SK-N-SH (cell line): ENCODE measurements at regions not wholly inside any gene's neighbourhood (a gene's known extent, or its start where the extent isn't known, plus 50 kb on each side); places are given as distances from the start of the nearest gene placed in this dataset.
"Not testable (repeated sequence)": the region's sequence is repeated elsewhere in the genome, so short reads cannot be mapped to it uniquely, and the experiment has no call there.

Experiments
- CTCF ChIP-seq: fragments of 200-600 bp; sonication (generic); IDR thresholded peaks from 2 replicates; pipeline ENCODE4 v1.6.1; 2017; ENCODE audit warnings: antibody characterized with exemption, mild to moderate bottlenecking, moderate library complexity
- EP300 ChIP-seq, 2 experiments: IDR thresholded peaks; 2 replicates each; pipeline versions ENCODE4 v1.4.0 to v1.6.1; 2012; ENCODE audit warnings: borderline replicate concordance in 1 of 2, low read depth in 1 of 2, low read length in 1 of 2
- EZH2phosphoT487 ChIP-seq: fragments of 200-600 bp; sonication (generic); IDR thresholded peaks from 2 replicates; pipeline ENCODE4 v1.6.1; 2017; ENCODE audit warnings: low read depth, mixed run types, mild to moderate bottlenecking, antibody characterized with exemption, moderate library complexity, borderline replicate concordance
- FOXM1 ChIP-seq: IDR thresholded peaks from 2 replicates; pipeline ENCODE4 v1.4.0; 2012; ENCODE audit warnings: low read depth, mild to moderate bottlenecking
- MXI1 ChIP-seq: IDR thresholded peaks from 2 replicates; pipeline ENCODE4 v1.6.1; 2012; ENCODE audit warnings: mild to moderate bottlenecking, low read depth, low read length, improper control_type of control experiment
- PBX3 ChIP-seq: IDR thresholded peaks from 2 replicates; pipeline ENCODE4; 2012
- RAD21 ChIP-seq: IDR thresholded peaks from 2 replicates; pipeline ENCODE4 v1.6.1; 2012; ENCODE audit warnings: mild to moderate bottlenecking, low read length
- SMC3 ChIP-seq: IDR thresholded peaks from 2 replicates; pipeline ENCODE4 v1.6.1; 2012; ENCODE audit warnings: low read depth, low read length, improper control_type of control experiment
- TAF1 ChIP-seq: IDR thresholded peaks from 2 replicates; pipeline ENCODE4 v1.6.1; 2012; ENCODE audit warnings: low read depth, mild to moderate bottlenecking, low read length, moderate library complexity, borderline replicate concordance
- TEAD4 ChIP-seq: IDR thresholded peaks from 2 replicates; pipeline ENCODE4 v1.4.0; 2012; ENCODE audit warnings: mild to moderate bottlenecking, borderline replicate concordance; ENCODE audit not compliant: insufficient read depth
- YY1 ChIP-seq: IDR thresholded peaks from 2 replicates; pipeline ENCODE4 v1.4.0; 2012; ENCODE audit warnings: low read depth, mild to moderate bottlenecking
- TF ChIP-seq, protein P1 (sequence below): fragments of 150-350 bp; IDR thresholded peaks from 2 replicates; pipeline ENCODE4 v1.6.1; 2017; ENCODE audit warnings: antibody characterized with exemption, low read length, low read depth, borderline replicate concordance

- TF ChIP-seq CTCF; RAD21; TAF1; MXI1; TEAD4; SMC3; FOXM1; EZH2phosphoT487; EP300 (IDR thresholded peaks at IDR 0.05; ENCODE audit: borderline replicate concordance in 1 of 2, low read depth in 1 of 2, low read length in 1 of 2); YY1; PBX3: not testable (repeated sequence)
- TF ChIP-seq, protein P1, sequence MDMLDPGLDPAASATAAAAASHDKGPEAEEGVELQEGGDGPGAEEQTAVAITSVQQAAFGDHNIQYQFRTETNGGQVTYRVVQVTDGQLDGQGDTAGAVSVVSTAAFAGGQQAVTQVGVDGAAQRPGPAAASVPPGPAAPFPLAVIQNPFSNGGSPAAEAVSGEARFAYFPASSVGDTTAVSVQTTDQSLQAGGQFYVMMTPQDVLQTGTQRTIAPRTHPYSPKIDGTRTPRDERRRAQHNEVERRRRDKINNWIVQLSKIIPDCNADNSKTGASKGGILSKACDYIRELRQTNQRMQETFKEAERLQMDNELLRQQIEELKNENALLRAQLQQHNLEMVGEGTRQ: not testable (repeated sequence)
Observed at GRCh38 chr5:91917037-91917814, 534.1 kb upstream of the ARRDC3 start.
